HFFc6 (cell line): ENCODE measurements at regions not wholly inside any gene's neighbourhood (a gene's known extent, or its start where the extent isn't known, plus 50 kb on each side); places are given as distances from the start of the nearest gene placed in this dataset.

ENCODE experiments used
- DNase-seq: peaks from one replicate; pipeline ENCODE4 v3.0.0-alpha.2; 2018
- H3K27ac Mint-ChIP-seq: 2 replicates; pipeline ENCODE4 v1.8.0; 2020; ENCODE audit warnings: mild to moderate bottlenecking, mixed read lengths
- H3K27me3 Mint-ChIP-seq: 2 replicates; pipeline ENCODE4 v1.8.0; 2021; ENCODE audit warnings: mild to moderate bottlenecking, moderate library complexity, mixed read lengths; ENCODE audit not compliant: insufficient read depth
- H3K36me3 Mint-ChIP-seq: 2 replicates; pipeline ENCODE4 v1.8.0; 2021; ENCODE audit warnings: low read depth, mixed read lengths
- H3K4me1 Mint-ChIP-seq: 2 replicates; pipeline ENCODE4 v1.8.0; 2020; ENCODE audit warnings: low read depth, mixed read lengths
- H3K4me3 Mint-ChIP-seq: 2 replicates; pipeline ENCODE4 v1.8.0; 2020; ENCODE audit warnings: mild to moderate bottlenecking, moderate library complexity, mixed read lengths
- H3K9me3 Mint-ChIP-seq: 2 replicates; pipeline ENCODE4 v1.8.0; 2020; ENCODE audit warnings: mild to moderate bottlenecking, mixed read lengths
- TF ChIP-seq, protein P1 (sequence below): fragments of 200-600 bp; sonication (generic); IDR thresholded peaks from 2 replicates; pipeline ENCODE4 v1.5.0; 2021; ENCODE audit warnings: antibody characterized with exemption, mild to moderate bottlenecking

GRCh38 chr3:72060447-72061034 lies 275.6 kb upstream of the PROK2 start:
- no peaks in the 10 kb centered on the region for H3K36me3 Mint-ChIP-seq
- H3K4me1 Mint-ChIP-seq, result no peaks in the 10 kb centered on the region
- no peaks in the 10 kb centered on the region; the same call in 1 of the 2 replicates for H3K9me3 Mint-ChIP-seq
- DNase-seq, result no peak
- no peak overlapping the region for H3K27ac Mint-ChIP-seq
- TF ChIP-seq, protein P1, sequence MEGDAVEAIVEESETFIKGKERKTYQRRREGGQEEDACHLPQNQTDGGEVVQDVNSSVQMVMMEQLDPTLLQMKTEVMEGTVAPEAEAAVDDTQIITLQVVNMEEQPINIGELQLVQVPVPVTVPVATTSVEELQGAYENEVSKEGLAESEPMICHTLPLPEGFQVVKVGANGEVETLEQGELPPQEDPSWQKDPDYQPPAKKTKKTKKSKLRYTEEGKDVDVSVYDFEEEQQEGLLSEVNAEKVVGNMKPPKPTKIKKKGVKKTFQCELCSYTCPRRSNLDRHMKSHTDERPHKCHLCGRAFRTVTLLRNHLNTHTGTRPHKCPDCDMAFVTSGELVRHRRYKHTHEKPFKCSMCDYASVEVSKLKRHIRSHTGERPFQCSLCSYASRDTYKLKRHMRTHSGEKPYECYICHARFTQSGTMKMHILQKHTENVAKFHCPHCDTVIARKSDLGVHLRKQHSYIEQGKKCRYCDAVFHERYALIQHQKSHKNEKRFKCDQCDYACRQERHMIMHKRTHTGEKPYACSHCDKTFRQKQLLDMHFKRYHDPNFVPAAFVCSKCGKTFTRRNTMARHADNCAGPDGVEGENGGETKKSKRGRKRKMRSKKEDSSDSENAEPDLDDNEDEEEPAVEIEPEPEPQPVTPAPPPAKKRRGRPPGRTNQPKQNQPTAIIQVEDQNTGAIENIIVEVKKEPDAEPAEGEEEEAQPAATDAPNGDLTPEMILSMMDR, result no peak
- H3K27me3 Mint-ChIP-seq, result peaks cover 26% of the 10 kb centered on the region
- H3K4me3 Mint-ChIP-seq, result no peak overlapping the region

- no peaks in the 10 kb centered on the region for H3K36me3 Mint-ChIP-seq
- no peak for DNase-seq
- TF ChIP-seq, protein P1, result no peak
- H3K4me1 Mint-ChIP-seq, result no peaks in the 10 kb centered on the region
- no peaks in the 10 kb centered on the region; the same call in 1 of the 2 replicates for H3K9me3 Mint-ChIP-seq
- no peak overlapping the region for H3K4me3 Mint-ChIP-seq
- peaks cover 26% of the 10 kb centered on the region for H3K27me3 Mint-ChIP-seq
- no peak overlapping the region for H3K27ac Mint-ChIP-seq
These were observed 273.6 kb upstream of the PROK2 start for GRCh38 chr3:72058493-72059081.

DNA sequence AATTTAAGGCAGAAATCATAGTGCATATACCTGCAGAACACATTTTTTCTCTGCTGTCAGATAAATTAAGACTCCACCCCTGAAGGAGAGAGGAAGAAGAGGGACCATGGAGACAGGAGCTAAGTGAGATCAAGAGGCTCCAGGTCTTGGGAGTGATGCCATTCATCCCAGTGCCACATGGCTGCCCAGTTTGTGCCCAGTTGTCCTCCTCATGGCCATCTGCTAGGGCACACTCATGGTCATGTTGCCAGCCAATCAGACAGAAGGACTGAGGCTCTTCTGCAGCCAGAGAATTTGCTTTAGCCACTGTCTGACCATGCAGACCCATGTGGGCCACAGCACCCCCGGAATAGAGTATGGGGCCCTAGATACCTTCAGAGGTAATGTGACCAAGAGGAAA lies 270.5 kb upstream of the PROK2 start:
- H3K9me3 Mint-ChIP-seq, result no peaks in the 10 kb centered on the region
- peaks cover 26% of the 10 kb centered on the region for H3K27me3 Mint-ChIP-seq
- no peak for DNase-seq

DNA sequence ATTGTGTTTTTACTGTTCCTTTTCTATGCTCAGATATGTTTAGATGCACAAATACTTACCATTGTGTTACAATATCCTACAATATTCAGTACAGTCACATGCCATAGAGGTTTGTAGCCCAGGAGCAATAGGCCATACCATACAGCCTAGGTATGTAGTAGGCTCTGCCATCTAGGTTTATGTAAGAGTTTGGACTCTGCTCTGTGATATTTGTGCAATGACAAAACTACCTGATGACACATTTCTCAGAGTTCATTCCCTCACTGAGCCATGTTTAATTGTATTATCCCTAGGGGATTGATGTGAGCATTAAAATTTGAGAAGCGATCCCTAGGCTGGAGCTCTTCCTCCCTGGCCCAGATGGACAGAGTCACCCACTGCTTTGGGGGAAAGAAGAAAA lies 270.0 kb upstream of the PROK2 start:
- Mint-ChIP-seq H3K4me1 (no peaks in the 10 kb centered on the region), H3K27me3 (peaks cover 24% of the 10 kb centered on the region), H3K4me3 (no peak overlapping the region), H3K27ac (no peak overlapping the region), H3K9me3 (no peaks in the 10 kb centered on the region), H3K36me3 (no peaks in the 10 kb centered on the region)
- TF ChIP-seq, protein P1, result no peak
- no peak for DNase-seq

More for the DNA sequence above, 270.5 kb upstream of the PROK2 start:
- Mint-ChIP-seq H3K27ac (no peak overlapping the region), H3K4me3 (no peak overlapping the region), H3K36me3 (no peaks in the 10 kb centered on the region), H3K4me1 (no peaks in the 10 kb centered on the region)
- TF ChIP-seq, protein P1, result no peak

- TF ChIP-seq, protein P1, result no peak
- DNase-seq, result no peak
- Mint-ChIP-seq H3K36me3 (no peaks in the 10 kb centered on the region), H3K27me3 (peaks cover 16% of the 10 kb centered on the region), H3K4me1 (no peaks in the 10 kb centered on the region), H3K4me3 (no peak overlapping the region), H3K27ac (no peak overlapping the region), H3K9me3 (no peaks in the 10 kb centered on the region)
These were observed 268.0 kb upstream of the PROK2 start for GRCh38 chr3:72052841-72053409.
